ENCODE measurements at regions not wholly inside any gene's neighbourhood (a gene's known extent, or its start where the extent isn't known, plus 50 kb on each side); places are given as distances from the start of the nearest gene placed in this dataset.

- no peak for DNase-seq (ENCODE audit: extremely low spot score in 2 of 2)
- Histone ChIP-seq H3K27me3 (no peaks in the 10 kb centered on the region), H3K4me3 (no peak overlapping the region), H3K4me1 (peaks cover 1% of the 10 kb centered on the region), H3K27ac (no peak overlapping the region), H3K36me3 (no peaks in the 10 kb centered on the region), H3K9me3 (no peaks in the 10 kb centered on the region)
- intact Hi-C loops (cut with DNase I): no loop called here
- TF ChIP-seq, protein P1, sequence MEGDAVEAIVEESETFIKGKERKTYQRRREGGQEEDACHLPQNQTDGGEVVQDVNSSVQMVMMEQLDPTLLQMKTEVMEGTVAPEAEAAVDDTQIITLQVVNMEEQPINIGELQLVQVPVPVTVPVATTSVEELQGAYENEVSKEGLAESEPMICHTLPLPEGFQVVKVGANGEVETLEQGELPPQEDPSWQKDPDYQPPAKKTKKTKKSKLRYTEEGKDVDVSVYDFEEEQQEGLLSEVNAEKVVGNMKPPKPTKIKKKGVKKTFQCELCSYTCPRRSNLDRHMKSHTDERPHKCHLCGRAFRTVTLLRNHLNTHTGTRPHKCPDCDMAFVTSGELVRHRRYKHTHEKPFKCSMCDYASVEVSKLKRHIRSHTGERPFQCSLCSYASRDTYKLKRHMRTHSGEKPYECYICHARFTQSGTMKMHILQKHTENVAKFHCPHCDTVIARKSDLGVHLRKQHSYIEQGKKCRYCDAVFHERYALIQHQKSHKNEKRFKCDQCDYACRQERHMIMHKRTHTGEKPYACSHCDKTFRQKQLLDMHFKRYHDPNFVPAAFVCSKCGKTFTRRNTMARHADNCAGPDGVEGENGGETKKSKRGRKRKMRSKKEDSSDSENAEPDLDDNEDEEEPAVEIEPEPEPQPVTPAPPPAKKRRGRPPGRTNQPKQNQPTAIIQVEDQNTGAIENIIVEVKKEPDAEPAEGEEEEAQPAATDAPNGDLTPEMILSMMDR (IDR thresholded peaks at IDR 0.05): no peak
- TF ChIP-seq POLR2A (IDR thresholded peaks at IDR 0.05): no peak
- TF ChIP-seq POLR2AphosphoS5 (IDR thresholded peaks at IDR 0.05; ENCODE audit: insufficient read depth in 1 of 2, low read depth in 1 of 2): no peak
These were observed 131.4 kb upstream of the GSE1 start for GRCh38 chr16:85481738-85482137.

DNA sequence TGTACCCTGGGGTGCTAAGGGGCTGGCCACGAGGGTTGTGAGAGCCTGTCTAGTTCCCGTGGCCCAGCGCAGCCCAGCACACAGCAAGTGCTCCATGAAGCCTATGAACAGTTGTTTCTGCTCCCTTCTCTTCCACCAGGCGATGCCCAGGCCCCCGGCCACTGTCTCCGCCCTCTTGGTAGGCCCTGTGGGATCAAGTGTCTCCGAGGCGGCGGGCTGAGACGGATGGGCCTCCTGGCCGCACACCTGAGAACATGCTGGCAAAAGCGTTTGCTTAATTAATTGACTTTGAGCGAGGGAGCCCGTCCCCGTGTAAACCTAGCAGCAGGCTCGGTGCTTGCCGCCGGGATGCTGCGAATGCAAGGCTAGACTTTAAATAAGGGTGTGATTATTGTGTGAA is 129.7 kb upstream of the GSE1 start:
- Histone ChIP-seq H3K27ac (no peak overlapping the region), H3K9me3 (no peaks in the 10 kb centered on the region), H3K36me3 (no peaks in the 10 kb centered on the region), H3K27me3 (no peaks in the 10 kb centered on the region), H3K4me3 (no peak overlapping the region), H3K4me1 (no peaks in the 10 kb centered on the region)
- no peak for DNase-seq (ENCODE audit: extremely low spot score in 2 of 2)
- no peak for TF ChIP-seq POLR2A (IDR thresholded peaks at IDR 0.05)
- TF ChIP-seq, protein P1 (IDR thresholded peaks at IDR 0.05): no peak
- no peak for TF ChIP-seq POLR2AphosphoS5 (IDR thresholded peaks at IDR 0.05; ENCODE audit: insufficient read depth in 1 of 2, low read depth in 1 of 2)
- intact Hi-C loops (cut with DNase I): no loop called here

GRCh38 chr16:85484347-85485300 is 128.5 kb upstream of the GSE1 start:
- Histone ChIP-seq H3K27me3 (no peaks in the 10 kb centered on the region), H3K36me3 (no peaks in the 10 kb centered on the region), H3K27ac (no peak overlapping the region), H3K9me3 (no peaks in the 10 kb centered on the region), H3K4me1 (no peaks in the 10 kb centered on the region), H3K4me3 (no peak overlapping the region)
- intact Hi-C loops (cut with DNase I): no loop called here
- DNase-seq (ENCODE audit: extremely low spot score in 2 of 2): no peak
- TF ChIP-seq, protein P1 (IDR thresholded peaks at IDR 0.05): no peak
- TF ChIP-seq POLR2A (IDR thresholded peaks at IDR 0.05): no peak
- TF ChIP-seq POLR2AphosphoS5 (IDR thresholded peaks at IDR 0.05; ENCODE audit: insufficient read depth in 1 of 2, low read depth in 1 of 2): no peak

GRCh38 chr16:85485379-85485778 is 127.7 kb upstream of the GSE1 start:
- intact Hi-C loops (cut with DNase I): no loop called here
- TF ChIP-seq, protein P1 (IDR thresholded peaks at IDR 0.05): no peak
- TF ChIP-seq POLR2A (IDR thresholded peaks at IDR 0.05): no peak
- TF ChIP-seq POLR2AphosphoS5 (IDR thresholded peaks at IDR 0.05; ENCODE audit: insufficient read depth in 1 of 2, low read depth in 1 of 2): no peak
- no peaks in the 10 kb centered on the region for H3K9me3 ChIP-seq
- no peak overlapping the region for H3K4me3 ChIP-seq
- H3K27ac ChIP-seq: no peak overlapping the region
- no peak for DNase-seq (ENCODE audit: extremely low spot score in 2 of 2)
- H3K4me1 ChIP-seq: no peaks in the 10 kb centered on the region
- no peaks in the 10 kb centered on the region for H3K36me3 ChIP-seq
- H3K27me3 ChIP-seq: no peaks in the 10 kb centered on the region

All from vagina (tissue), 2 donors.